B cell (primary cell): ENCODE measurements at regions not wholly inside any gene's neighbourhood (a gene's known extent, or its start where the extent isn't known, plus 50 kb on each side); places are given as distances from the start of the nearest gene placed in this dataset.

ENCODE experiments used
- ATAC-seq: fragments of 200-7000 bp; cut with Tn5 transposase; one replicate; pipeline ENCODE4 v1.10.0; 2021; ENCODE audit warnings: low read depth, mild to moderate bottlenecking, moderate number of reproducible peaks, moderate library complexity
- CTCF ChIA-PET: fragments of 350-600 bp; sonication (Branson Sonifier 250); formaldehyde crosslinking; loops from one replicate; lab custom pipeline; 2021; ENCODE audit warnings: antibody characterized with exemption, inconsistent platforms; lab: Charles Lee
- POLR2A ChIA-PET: fragments of 350-600 bp; sonication (Branson Sonifier 250); formaldehyde crosslinking; loops from one replicate; lab custom pipeline; 2021; ENCODE audit warnings: antibody characterized with exemption; lab: Charles Lee
- DNase-seq: peaks from one replicate; pipeline ENCODE4 v3.0.0; 2013
- H2AFZ ChIP-seq: 2 replicates; pipeline ENCODE4 v1.6.1; 2012; ENCODE audit warnings: mild to moderate bottlenecking, low read depth, low read length; ENCODE audit not compliant: insufficient read depth, poor library complexity, severe bottlenecking
- H3K27ac ChIP-seq, 2 donors: 1 replicate in 1 of 2; 2 replicates in 1 of 2; pipeline ENCODE4 v1.5.1; 2012 to 2013; ENCODE audit warnings: low read length in 2 of 2, mild to moderate bottlenecking in 2 of 2, moderate library complexity in 1 of 2
- H3K27me3 ChIP-seq, 4 experiments: fragments of 200-600 bp in 1 of 4; sonication (generic) in 1 of 4; replicated peaks in 1 of 4; 1 replicate in 2 of 4; 2 replicates in 2 of 4; pipeline versions ENCODE4 v1.6.1 to v1.7.0; 2013 to 2016; ENCODE audit warnings: low read length in 3 of 4, mild to moderate bottlenecking in 2 of 4, mixed read lengths in 1 of 4, moderate library complexity in 1 of 4; ENCODE audit not compliant: insufficient read depth in 4 of 4, control insufficient read depth in 3 of 4; ENCODE audit errors: control extremely low read depth in 1 of 4
- H3K36me3 ChIP-seq, 2 experiments: replicated peaks in 1 of 2; 1 replicate in 1 of 2; 2 replicates in 1 of 2; pipeline versions ENCODE4 v1.6.1 to v1.7.1; 2013; ENCODE audit warnings: low read length in 1 of 2; ENCODE audit not compliant: insufficient read depth in 2 of 2, control insufficient read depth in 1 of 2; ENCODE audit errors: control extremely low read depth in 1 of 2, extremely low read depth in 1 of 2
- H3K4me1 ChIP-seq, 2 donors: fragments of 200-600 bp in 1 of 2; sonication (generic) in 1 of 2; 1 replicate in 1 of 2; 2 replicates in 1 of 2; pipeline versions ENCODE4 v1.5.1 to v1.6.1; 2013 to 2017; ENCODE audit warnings: low read length in 2 of 2; ENCODE audit not compliant: control insufficient read depth in 2 of 2, insufficient read depth in 2 of 2
- H3K4me2 ChIP-seq: replicated peaks from 2 replicates; pipeline ENCODE3; 2012; ENCODE audit warnings: mild to moderate bottlenecking, low read depth, low read length; ENCODE audit not compliant: poor library complexity, severe bottlenecking
- H3K4me3 ChIP-seq, 5 experiments: fragments of 200-600 bp in 1 of 5; sonication (generic) in 1 of 5; 1 replicate in 3 of 5; 2 replicates in 2 of 5; pipeline versions ENCODE4 v1.5.1 to v1.7.0; 2011 to 2016; ENCODE audit warnings: low read length in 4 of 5, mild to moderate bottlenecking in 4 of 5, low read depth in 2 of 5, control low read depth in 1 of 5, moderate library complexity in 1 of 5; ENCODE audit not compliant: insufficient read depth in 1 of 5; ENCODE audit errors: control extremely low read depth in 1 of 5, extremely low read depth in 1 of 5
- H3K79me2 ChIP-seq: fragments of 200-600 bp; sonication (generic); one replicate; pipeline ENCODE4 v1.6.0; 2016; ENCODE audit warnings: low read length; ENCODE audit not compliant: control insufficient read depth, insufficient read depth
- H3K9ac ChIP-seq: fragments of 200-600 bp; sonication (generic); 2 replicates; pipeline ENCODE4 v1.6.1; 2017; ENCODE audit warnings: mild to moderate bottlenecking, low read length, moderate library complexity
- H3K9me3 ChIP-seq, 3 donors: one replicate each; pipeline versions ENCODE4 v1.6.1 to v1.7.1; 2013; ENCODE audit warnings: low read length in 2 of 3; ENCODE audit not compliant: control insufficient read depth in 2 of 3, insufficient read depth in 1 of 3; ENCODE audit errors: control extremely low read depth in 1 of 3
- H4K20me1 ChIP-seq: 2 replicates; pipeline ENCODE4 v1.6.0; 2012; ENCODE audit warnings: mild to moderate bottlenecking, low read length; ENCODE audit not compliant: insufficient read depth, control insufficient read depth, poor library complexity, severe bottlenecking
- H3K27ac Mint-ChIP-seq: one replicate; pipeline ENCODE4 v1.8.0; 2021; ENCODE audit warnings: mixed read lengths
- H3K27me3 Mint-ChIP-seq: one replicate; pipeline ENCODE4 v1.8.0; 2021; ENCODE audit warnings: mixed read lengths
- H3K4me1 Mint-ChIP-seq: one replicate; pipeline ENCODE4 v1.8.0; 2021; ENCODE audit warnings: mixed read lengths
- H3K4me3 Mint-ChIP-seq: one replicate; pipeline ENCODE4 v1.8.0; 2021; ENCODE audit warnings: mixed read lengths
- H3K9me3 Mint-ChIP-seq: one replicate; pipeline ENCODE4 v1.8.0; 2022; ENCODE audit warnings: mixed read lengths; ENCODE audit not compliant: insufficient read depth
- EZH2 ChIP-seq: IDR thresholded peaks from 2 replicates; pipeline ENCODE4 v1.6.1; 2012; ENCODE audit warnings: borderline replicate concordance, low read depth, mild to moderate bottlenecking, moderate library complexity, low read length; ENCODE audit not compliant: insufficient read depth, poor library complexity, severe bottlenecking
- WGBS: methylation state at CpG from one replicate; pipeline ENCODE4 v1.1.5; 2013; ENCODE audit warnings: missing lambda C conversion rate; ENCODE audit not compliant: insufficient coverage; 5-methylcytosine and 5-hydroxymethylcytosine counted together
- intact Hi-C: fragments of 100-400 bp; cut with micrococcal nuclease; formaldehyde crosslinking; loops from one replicate; pipeline ENCODE4 v1.10.0; 2022
- TF ChIP-seq, protein P1 (sequence below): fragments of 200-600 bp; IDR thresholded peaks from one replicate; pipeline ENCODE4 v1.8.0; 2022; ENCODE audit warnings: antibody characterized with exemption, mild to moderate bottlenecking

DNA sequence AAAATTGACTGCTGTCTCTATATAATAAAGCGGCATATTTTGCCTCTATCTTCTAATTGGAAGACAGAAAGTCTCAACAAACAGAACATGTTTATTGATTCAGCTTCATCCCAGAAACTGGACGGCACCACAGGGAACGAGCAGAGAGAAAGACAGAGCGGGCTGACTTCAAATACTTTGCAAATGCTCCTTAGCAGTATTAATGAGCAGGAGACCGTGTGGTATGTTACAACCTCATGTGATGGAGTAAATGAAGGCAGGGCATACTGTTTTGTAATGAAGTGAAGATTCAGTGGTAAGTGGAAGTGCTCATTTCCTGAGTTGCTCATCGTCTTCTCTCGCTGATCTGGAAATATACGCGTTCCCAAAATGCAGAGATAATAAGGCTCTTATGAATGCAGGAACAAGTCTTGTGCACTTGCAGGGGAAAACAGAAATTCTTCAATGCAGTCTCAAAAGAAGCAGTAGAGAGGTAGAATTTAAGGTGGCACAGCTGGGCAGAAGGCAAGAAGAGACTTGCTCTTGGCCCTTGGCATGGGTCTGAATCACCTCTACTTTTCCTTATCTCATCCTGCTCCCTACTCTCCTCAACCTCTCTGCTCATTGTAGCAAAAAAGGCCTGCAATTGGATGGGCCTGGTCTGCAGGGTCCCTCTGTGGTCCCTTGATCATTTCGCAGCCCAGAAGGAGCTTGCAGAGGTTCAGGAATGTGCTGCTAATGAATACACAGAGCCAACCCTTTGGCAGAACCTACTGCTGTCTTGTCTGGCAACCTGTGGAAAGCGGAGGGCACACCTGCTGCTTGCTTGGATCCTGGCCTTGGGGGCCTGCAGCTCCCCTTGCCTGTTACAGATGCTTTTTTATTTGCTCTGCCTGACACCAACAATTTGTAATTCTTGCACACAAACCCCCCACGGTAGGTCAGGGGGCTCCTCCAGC, 604.9 kb upstream of the CFAP20DC start:
- H3K27ac Mint-ChIP-seq: no peak overlapping the region

DNA sequence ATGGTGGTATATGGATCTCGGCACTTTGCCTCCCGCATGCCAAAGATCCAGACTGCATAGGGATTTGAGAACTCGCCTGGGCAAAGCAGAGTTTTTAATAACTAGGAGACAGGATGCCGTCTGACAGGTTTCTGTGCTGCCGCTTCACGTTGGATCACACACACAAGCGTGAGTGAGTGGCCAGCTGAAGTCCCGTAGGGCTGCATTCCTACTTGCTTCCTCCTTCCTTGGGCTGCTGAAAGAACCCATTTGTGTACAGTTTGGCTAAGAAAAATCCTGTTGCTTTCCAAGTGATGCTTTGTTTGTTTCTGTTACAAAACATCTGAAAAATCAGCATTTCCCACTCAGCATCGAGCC, 604.3 kb upstream of the CFAP20DC start:
- H3K4me3 Mint-ChIP-seq: no peak overlapping the region
- Histone ChIP-seq H3K27me3 (no peaks in the 10 kb centered on the region), H3K79me2 (no peaks in the 10 kb centered on the region), H3K36me3 (no peaks in the 10 kb centered on the region), H3K4me1 (no peaks in the 10 kb centered on the region), H4K20me1 (no peaks in the 10 kb centered on the region), H3K27ac (no peak overlapping the region), H3K9ac (no peak overlapping the region), H3K4me2 (no peak overlapping the region), H3K4me3 (no peak overlapping the region), H2AFZ (no peak overlapping the region), H3K9me3 (peaks cover 0 to 10% (median 8%) of the 10 kb centered on the region in 3 donors)
- intact Hi-C loops: no loop called here
- 93% methylated on average over 7 of the region's 9 CpGs for WGBS
- TF ChIP-seq, protein P1, sequence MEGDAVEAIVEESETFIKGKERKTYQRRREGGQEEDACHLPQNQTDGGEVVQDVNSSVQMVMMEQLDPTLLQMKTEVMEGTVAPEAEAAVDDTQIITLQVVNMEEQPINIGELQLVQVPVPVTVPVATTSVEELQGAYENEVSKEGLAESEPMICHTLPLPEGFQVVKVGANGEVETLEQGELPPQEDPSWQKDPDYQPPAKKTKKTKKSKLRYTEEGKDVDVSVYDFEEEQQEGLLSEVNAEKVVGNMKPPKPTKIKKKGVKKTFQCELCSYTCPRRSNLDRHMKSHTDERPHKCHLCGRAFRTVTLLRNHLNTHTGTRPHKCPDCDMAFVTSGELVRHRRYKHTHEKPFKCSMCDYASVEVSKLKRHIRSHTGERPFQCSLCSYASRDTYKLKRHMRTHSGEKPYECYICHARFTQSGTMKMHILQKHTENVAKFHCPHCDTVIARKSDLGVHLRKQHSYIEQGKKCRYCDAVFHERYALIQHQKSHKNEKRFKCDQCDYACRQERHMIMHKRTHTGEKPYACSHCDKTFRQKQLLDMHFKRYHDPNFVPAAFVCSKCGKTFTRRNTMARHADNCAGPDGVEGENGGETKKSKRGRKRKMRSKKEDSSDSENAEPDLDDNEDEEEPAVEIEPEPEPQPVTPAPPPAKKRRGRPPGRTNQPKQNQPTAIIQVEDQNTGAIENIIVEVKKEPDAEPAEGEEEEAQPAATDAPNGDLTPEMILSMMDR: no peak
- no peak for TF ChIP-seq EZH2
- H3K9me3 Mint-ChIP-seq: peaks cover 20% of the 10 kb centered on the region
- ChIA-PET CTCF (no interaction called here), POLR2A (no interaction called here)
- no peak overlapping the region for H3K27ac Mint-ChIP-seq
- no peaks in the 10 kb centered on the region for H3K27me3 Mint-ChIP-seq
- DNase-seq (no peak), ATAC-seq (no peak)
- no peaks in the 10 kb centered on the region for H3K4me1 Mint-ChIP-seq

More for the DNA sequence above, 604.9 kb upstream of the CFAP20DC start:
- no peaks in the 10 kb centered on the region for H3K27me3 Mint-ChIP-seq
- intact Hi-C loops: no loop called here
- WGBS: 97% methylated on average over 11 of the region's 12 CpGs
- no peak overlapping the region for H3K4me2 ChIP-seq
- H3K4me1 ChIP-seq: no peaks in the 10 kb centered on the region
- no peak overlapping the region for H3K4me3 Mint-ChIP-seq
- POLR2A ChIA-PET: no interaction called here
- ATAC-seq: no peak
- H3K4me1 Mint-ChIP-seq: no peaks in the 10 kb centered on the region
- no peaks in the 10 kb centered on the region for H3K36me3 ChIP-seq
- TF ChIP-seq, protein P1: no peak
- no peak for TF ChIP-seq EZH2
- H3K9me3 ChIP-seq: peaks cover 0 to 6% (median 5%) of the 10 kb centered on the region in 3 donors
- no peak overlapping the region for H2AFZ ChIP-seq
- DNase-seq: no peak
- H3K27ac ChIP-seq: no peak overlapping the region
- H4K20me1 ChIP-seq: no peaks in the 10 kb centered on the region
- H3K79me2 ChIP-seq: no peaks in the 10 kb centered on the region
- H3K27me3 ChIP-seq: no peaks in the 10 kb centered on the region
- peaks cover 14% of the 10 kb centered on the region for H3K9me3 Mint-ChIP-seq
- no peak overlapping the region for H3K4me3 ChIP-seq
- no peak overlapping the region for H3K9ac ChIP-seq
- CTCF ChIA-PET: no interaction called here
